ENCODE measurements at regions not wholly inside any gene's neighbourhood (a gene's known extent, or its start where the extent isn't known, plus 50 kb on each side); places are given as distances from the start of the nearest gene placed in this dataset.

DNA sequence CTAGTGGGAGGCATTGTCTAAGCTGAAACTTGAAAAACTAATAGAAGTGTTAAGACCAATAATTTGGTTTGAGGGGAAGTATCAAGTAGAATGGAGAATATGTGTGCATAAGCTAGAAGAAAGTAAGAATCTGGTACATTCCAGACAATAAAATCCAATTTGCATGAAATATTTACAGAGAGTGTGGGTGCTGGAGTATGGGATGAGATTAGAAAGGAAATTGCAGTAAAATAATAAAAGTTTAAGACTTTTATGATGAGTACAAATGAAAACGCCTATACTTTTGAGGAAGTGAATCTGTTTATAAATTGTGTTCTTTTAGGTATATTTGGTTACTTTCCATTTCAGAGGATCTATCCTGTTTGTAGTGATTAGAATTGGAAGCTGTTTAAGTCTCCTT lies 165.4 kb upstream of the TNC start:
- TF ChIP-seq CTCF (IDR thresholded peaks at IDR 0.05; ENCODE audit: low read depth, low read length, missing input control) (no peak), REST (IDR thresholded peaks at IDR 0.05) (no peak), EGR1 (IDR thresholded peaks at IDR 0.05; ENCODE audit: low read depth in 2 of 2) (no peak), ZBTB33 (IDR thresholded peaks at IDR 0.05) (no peak), JUND (IDR thresholded peaks at IDR 0.05) (no peak), RAD21 (IDR thresholded peaks at IDR 0.05) (no peak), RXRA (IDR thresholded peaks at IDR 0.05) (no peak)
- TF ChIP-seq, protein P1, sequence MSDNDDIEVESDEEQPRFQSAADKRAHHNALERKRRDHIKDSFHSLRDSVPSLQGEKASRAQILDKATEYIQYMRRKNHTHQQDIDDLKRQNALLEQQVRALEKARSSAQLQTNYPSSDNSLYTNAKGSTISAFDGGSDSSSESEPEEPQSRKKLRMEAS (IDR thresholded peaks at IDR 0.05), result no peak

All from liver (tissue), 3 donors.